H1 (cell line): ENCODE measurements at regions not wholly inside any gene's neighbourhood (a gene's known extent, or its start where the extent isn't known, plus 50 kb on each side); places are given as distances from the start of the nearest gene placed in this dataset.

Experiments used
- CTCF ChIA-PET: fragments of 300-600 bp; sonication (Branson Sonifier 250); formaldehyde crosslinking; loops from one replicate; lab custom pipeline; 2021; ENCODE audit not compliant: partially characterized antibody; lab: Charles Lee
- POLR2A ChIA-PET: fragments of 300-600 bp; sonication (Branson Sonifier 250); formaldehyde crosslinking; loops from one replicate; lab custom pipeline; 2021; ENCODE audit warnings: inconsistent platforms; ENCODE audit not compliant: partially characterized antibody; lab: Charles Lee
- DNase-seq, 2 experiments: peaks; one replicate each; pipeline versions ENCODE4 v3.0.0 to v3.0.0-alpha.2; 2010 to 2022; ENCODE audit warnings: low spot score in 2 of 2, low read depth in 1 of 2, mixed read lengths in 1 of 2
- FAIRE-seq: peaks from 2 replicates; lab custom pipeline; 2011; peaks lifted over from hg19 to GRCh38; lab: Jason Lieb, UNC
- H2AFZ ChIP-seq: 2 replicates; pipeline ENCODE4 v1.8.1; 2012; ENCODE audit warnings: low read length, inconsistent platforms
- H2AK5ac ChIP-seq: 2 replicates; pipeline ENCODE4 v1.6.1; 2013; ENCODE audit warnings: low read depth, low read length
- H2BK120ac ChIP-seq: replicated peaks from 2 replicates; pipeline ENCODE3; 2013; ENCODE audit warnings: low read depth, low read length, inconsistent platforms
- H2BK12ac ChIP-seq: 2 replicates; pipeline ENCODE4 v1.6.1; 2013; ENCODE audit warnings: low read depth, low read length
- H2BK15ac ChIP-seq: 2 replicates; pipeline ENCODE4 v1.6.1; 2013; ENCODE audit warnings: low read length
- H2BK20ac ChIP-seq: 2 replicates; pipeline ENCODE4 v1.6.1; 2013; ENCODE audit warnings: low read length
- H2BK5ac ChIP-seq: 2 replicates; pipeline ENCODE4 v1.6.1; 2013; ENCODE audit warnings: low read depth, low read length
- H3K14ac ChIP-seq: 2 replicates; pipeline ENCODE4 v1.6.1; 2013; ENCODE audit warnings: inconsistent platforms; ENCODE audit not compliant: insufficient read length
- H3K18ac ChIP-seq: 2 replicates; pipeline ENCODE4 v1.6.1; 2013; ENCODE audit warnings: low read length; ENCODE audit errors: extremely low read depth
- H3K23ac ChIP-seq: 2 replicates; pipeline ENCODE4 v1.6.1; 2013; ENCODE audit warnings: inconsistent platforms; ENCODE audit not compliant: insufficient read length
- H3K23me2 ChIP-seq: 2 replicates; pipeline ENCODE4 v1.6.1; 2013; ENCODE audit warnings: low read depth, low read length
- H3K27ac ChIP-seq: 2 replicates; pipeline ENCODE4 v1.6.1; 2011; ENCODE audit warnings: low read depth, low read length, inconsistent platforms
- H3K27me3 ChIP-seq, 4 experiments: replicated peaks in 1 of 4; 1 replicate in 1 of 4; 2 replicates in 3 of 4; pipeline versions ENCODE4 v1.6.1 to v1.8.1; 2011 to 2013; ENCODE audit warnings: low read length in 3 of 4, mild to moderate bottlenecking in 3 of 4, inconsistent platforms in 2 of 4, mixed read lengths in 2 of 4, moderate library complexity in 1 of 4; ENCODE audit not compliant: control insufficient read depth in 3 of 4, insufficient read depth in 3 of 4; ENCODE audit errors: extremely low read depth in 1 of 4
- H3K36me3 ChIP-seq, 4 experiments: 2 replicates each; pipeline versions ENCODE4 v1.6.1 to v1.8.1; 2011 to 2013; ENCODE audit warnings: mild to moderate bottlenecking in 4 of 4, low read length in 3 of 4, moderate library complexity in 2 of 4, control low read depth in 1 of 4, inconsistent platforms in 1 of 4; ENCODE audit not compliant: insufficient read depth in 4 of 4, control insufficient read depth in 2 of 4
- H3K4ac ChIP-seq: replicated peaks from 2 replicates; pipeline ENCODE3; 2013; ENCODE audit warnings: low read length, low read depth, mixed read lengths, inconsistent platforms; ENCODE audit not compliant: insufficient read length
- H3K4me1 ChIP-seq, 4 experiments: replicated peaks in 1 of 4; 1 replicate in 1 of 4; 2 replicates in 3 of 4; pipeline versions ENCODE4 v1.6.1 to v1.8.1; 2011 to 2013; ENCODE audit warnings: low read length in 3 of 4, inconsistent platforms in 2 of 4, mixed read lengths in 1 of 4; ENCODE audit not compliant: insufficient read depth in 4 of 4, control insufficient read depth in 3 of 4
- H3K4me2 ChIP-seq, 2 experiments: 2 replicates each; pipeline versions ENCODE4 v1.6.1 to v1.8.1; 2011 to 2013; ENCODE audit warnings: low read depth in 2 of 2, low read length in 2 of 2, control low read depth in 1 of 2, inconsistent platforms in 1 of 2, mild to moderate bottlenecking in 1 of 2; ENCODE audit not compliant: insufficient read depth in 1 of 2
- H3K4me3 ChIP-seq, 4 experiments: fragments of 200-600, 300-600 bp in 1 of 4; sonication (generic), shearing (Covaris generic), sonication (Bioruptor Twin) in 1 of 4; 2 replicates each; pipeline versions ENCODE4 v1.5.1 to v1.8.1; 2011 to 2016; ENCODE audit warnings: low read length in 4 of 4, low read depth in 3 of 4, control low read depth in 2 of 4, inconsistent platforms in 2 of 4, mild to moderate bottlenecking in 2 of 4, mixed read lengths in 1 of 4, moderate library complexity in 1 of 4; ENCODE audit not compliant: insufficient read depth in 2 of 4; ENCODE audit errors: extremely low read depth in 1 of 4
- H3K56ac ChIP-seq: replicated peaks from 2 replicates; pipeline ENCODE3; 2013; ENCODE audit warnings: low read depth, mild to moderate bottlenecking, mixed read lengths, low read length, inconsistent platforms; ENCODE audit not compliant: insufficient read length
- H3K79me1 ChIP-seq: 2 replicates; pipeline ENCODE4 v1.6.1; 2013; ENCODE audit warnings: low read depth, low read length, control low read depth
- H3K79me2 ChIP-seq, 2 experiments: 2 replicates each; pipeline versions ENCODE4 v1.6.1 to v1.8.1; 2012 to 2013; ENCODE audit warnings: low read length in 2 of 2, mild to moderate bottlenecking in 2 of 2, inconsistent platforms in 1 of 2; ENCODE audit not compliant: insufficient read depth in 2 of 2, control insufficient read depth in 1 of 2
- H3K9ac ChIP-seq, 4 experiments: replicated peaks in 1 of 4; 1 replicate in 1 of 4; 2 replicates in 3 of 4; pipeline versions ENCODE4 v1.6.1 to v1.8.1; 2011 to 2013; ENCODE audit warnings: low read depth in 3 of 4, low read length in 3 of 4, control low read depth in 2 of 4, mild to moderate bottlenecking in 2 of 4, moderate library complexity in 2 of 4, inconsistent platforms in 1 of 4; ENCODE audit errors: extremely low read depth in 1 of 4
- H3K9me3 ChIP-seq, 2 experiments: 2 replicates each; pipeline versions ENCODE4 v1.6.1 to v1.8.1; 2012 to 2013; ENCODE audit warnings: mild to moderate bottlenecking in 2 of 2, moderate library complexity in 2 of 2, control low read depth in 1 of 2, inconsistent platforms in 1 of 2, low read depth in 1 of 2, low read length in 1 of 2, mixed read lengths in 1 of 2; ENCODE audit not compliant: insufficient read depth in 2 of 2
- H4K20me1 ChIP-seq, 2 experiments: replicated peaks in 1 of 2; 2 replicates each; pipeline versions ENCODE3 to v1.8.1; 2011 to 2013; ENCODE audit warnings: inconsistent platforms in 2 of 2, low read length in 2 of 2, mild to moderate bottlenecking in 1 of 2; ENCODE audit not compliant: insufficient read depth in 2 of 2, control insufficient read depth in 1 of 2
- H4K5ac ChIP-seq: 2 replicates; pipeline ENCODE4 v1.6.1; 2013; ENCODE audit warnings: low read length, low read depth, mixed read lengths, inconsistent platforms; ENCODE audit not compliant: insufficient read length
- H4K8ac ChIP-seq: 2 replicates; pipeline ENCODE4 v1.8.0; 2013; ENCODE audit warnings: mild to moderate bottlenecking, moderate library complexity, low read length, inconsistent platforms; ENCODE audit not compliant: insufficient read depth; ENCODE audit errors: extremely low read depth
- H4K91ac ChIP-seq: replicated peaks from 2 replicates; pipeline ENCODE3; 2013; ENCODE audit warnings: low read length, mixed read lengths, inconsistent platforms; ENCODE audit not compliant: insufficient read length
- BRCA1 ChIP-seq: IDR thresholded peaks from 2 replicates; pipeline ENCODE4 v1.6.1; 2012; ENCODE audit warnings: low read depth, low read length, improper control_type of control experiment
- HDAC2 ChIP-seq, 2 experiments: fragments of 300-600 bp in 1 of 2; sonication (generic) in 1 of 2; IDR thresholded peaks; 2 replicates each; pipeline ENCODE4 v1.6.1; 2011 to 2012; ENCODE audit warnings: low read depth in 2 of 2, low read length in 2 of 2, mild to moderate bottlenecking in 2 of 2, moderate library complexity in 2 of 2, borderline replicate concordance in 1 of 2, inconsistent platforms in 1 of 2
- POLR2A ChIP-seq, 2 experiments: IDR thresholded peaks; 1 replicate in 1 of 2; 2 replicates in 1 of 2; pipeline ENCODE4 v1.6.1; 2011; ENCODE audit warnings: low read depth in 2 of 2, low read length in 2 of 2, mild to moderate bottlenecking in 2 of 2; ENCODE audit errors: control extremely low read depth in 1 of 2
- WGBS, 2 experiments: shearing (Covaris generic) in 1 of 2; methylation state at CpG; one replicate each; pipeline versions ENCODE4 v1.1.6 to v1.1.7; 2013 to 2015; ENCODE audit warnings: low lambda C conversion rate in 2 of 2, mixed read lengths in 2 of 2, inconsistent platforms in 1 of 2, low coverage in 1 of 2, missing lambda C conversion rate in 1 of 2; ENCODE audit not compliant: insufficient replicate concordance in 2 of 2, insufficient coverage in 1 of 2, insufficient read length in 1 of 2; ENCODE audit errors: extremely low coverage in 1 of 2, missing lambda C conversion rate in 1 of 2; 5-methylcytosine and 5-hydroxymethylcytosine counted together

DNA sequence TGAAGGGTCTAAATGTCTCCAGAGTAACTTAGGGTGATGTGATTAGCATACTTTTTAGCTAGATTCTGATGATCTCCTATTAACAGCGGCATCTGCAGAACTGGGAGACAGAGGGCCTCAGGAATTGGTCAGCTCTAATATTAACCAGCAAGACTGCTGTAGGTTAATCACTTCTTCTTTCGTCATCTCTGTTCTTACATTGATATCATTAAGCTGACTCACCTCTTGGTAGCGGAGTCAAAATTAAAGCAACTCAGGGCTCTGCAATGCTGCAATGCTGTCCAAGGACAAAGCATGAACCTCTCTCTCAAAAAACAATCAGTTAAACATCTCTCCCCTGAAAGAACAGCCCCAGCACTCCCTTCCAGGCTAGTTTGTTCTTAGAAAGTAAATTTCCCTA is 57.5 kb upstream of the TRA2B start:
- H3K27me3 ChIP-seq, result no peaks in the 10 kb centered on the region
- no peak for FAIRE-seq
- no peak overlapping the region for H4K91ac ChIP-seq
- H3K79me2 ChIP-seq, result no peaks in the 10 kb centered on the region
- CTCF ChIA-PET, result interaction anchor here (0.6 to 3.4 kb wide), 13 partner anchors 8 to 476 kb away, joined by 3 to 12 read pairs (median 5); no protein-coding TSS in a partner anchor
- H4K20me1 ChIP-seq, result no peaks in the 10 kb centered on the region
- POLR2A ChIA-PET, result no interaction called here
- no peak overlapping the region for H4K5ac ChIP-seq
- H2BK12ac ChIP-seq, result no peak overlapping the region
- no peak overlapping the region for H3K4me2 ChIP-seq
- TF ChIP-seq BRCA1 (no peak), HDAC2 (IDR thresholded peaks at IDR 0.05; ENCODE audit: borderline replicate concordance in 1 of 2, low read depth in 2 of 2, low read length in 2 of 2) (no peak), POLR2A (IDR thresholded peaks at IDR 0.05; ENCODE audit: control extremely low read depth in 1 of 2, low read depth in 2 of 2, low read length in 2 of 2) (no peak)
- H2BK5ac ChIP-seq, result no peak overlapping the region
- H2AK5ac ChIP-seq, result no peak overlapping the region
- no peak overlapping the region for H2BK20ac ChIP-seq
- H3K27ac ChIP-seq, result no peak overlapping the region
- H3K9me3 ChIP-seq, result no peaks in the 10 kb centered on the region
- WGBS, 2 experiments, result 95% methylated on average over 3 of the region's 3 CpGs; no CpG with 5 or more reads in 1 of the 2 experiments
- no peak overlapping the region for H3K23ac ChIP-seq
- no peak overlapping the region for H2BK120ac ChIP-seq
- DNase-seq, result no peak
- H3K4me1 ChIP-seq, result no peaks in the 10 kb centered on the region
- no peak overlapping the region for H4K8ac ChIP-seq
- H3K36me3 ChIP-seq, result no peaks in the 10 kb centered on the region
- no peaks in the 10 kb centered on the region for H3K79me1 ChIP-seq
- no peak overlapping the region for H3K4me3 ChIP-seq
- H3K4ac ChIP-seq, result no peak overlapping the region
- H2AFZ ChIP-seq, result no peak overlapping the region
- no peak overlapping the region for H3K56ac ChIP-seq
- no peak overlapping the region for H3K14ac ChIP-seq
- H3K9ac ChIP-seq, result no peak overlapping the region
- no peaks in the 10 kb centered on the region for H3K23me2 ChIP-seq
- no peak overlapping the region for H3K18ac ChIP-seq
- no peak overlapping the region for H2BK15ac ChIP-seq
